ENCODE measurements at regions not wholly inside any gene's neighbourhood (a gene's known extent, or its start where the extent isn't known, plus 50 kb on each side); places are given as distances from the start of the nearest gene placed in this dataset.

GRCh38 chr13:110780422-110780821 is 66.9 kb downstream of the ING1 start:
- Histone ChIP-seq H2AFZ (ENCODE audit: low read depth, low read length) (no peak overlapping the region), H3K36me3 (ENCODE audit: control insufficient read depth, insufficient read depth, low read length) (no peaks in the 10 kb centered on the region), H3K9ac (ENCODE audit: insufficient read depth in 1 of 2, low read depth in 2 of 2, low read length in 2 of 2) (no peak overlapping the region), H3K4me1 (replicated peaks in 1 of 2; ENCODE audit: control insufficient read depth in 2 of 2, insufficient read depth in 2 of 2, low read length in 2 of 2) (no peaks in the 10 kb centered on the region), H3K9me3 (replicated peaks; ENCODE audit: control insufficient read depth, insufficient read depth, low read depth, low read length) (no peaks in the 10 kb centered on the region), H3K79me2 (ENCODE audit: control insufficient read depth, insufficient read depth, low read length) (no peaks in the 10 kb centered on the region), H3K9me1 (ENCODE audit: control insufficient read depth, insufficient read depth, low read length) (no peaks in the 10 kb centered on the region), H3K4me2 (ENCODE audit: insufficient read depth, low read length) (no peak overlapping the region), H3K27me3 (ENCODE audit: control insufficient read depth in 2 of 2, insufficient read depth in 2 of 2, low read length in 2 of 2) (peaks cover 2 to 10% of the 10 kb centered on the region in 2 experiments; a peak in 2 of 5 replicates), H4K20me1 (replicated peaks; ENCODE audit: control insufficient read depth, insufficient read depth, low read length) (no peaks in the 10 kb centered on the region), H3K4me3 (no peak overlapping the region), H3K27ac (ENCODE audit: extremely low read depth, low read depth, low read length) (no peak overlapping the region)
- intact Hi-C loops (cut with micrococcal nuclease) (no loop called here), in situ Hi-C loops (cut with MboI) (no loop called here)
- no TSS peak for BruUV-seq (replicated peaks)
- 19% methylated on average over 2 of the region's 2 CpGs for WGBS (ENCODE audit: insufficient coverage, low coverage, missing lambda C conversion rate)
- ChIA-PET CTCF (ENCODE audit: low intra/inter-chr PET ratio) (no interaction called here), POLR2A (no interaction called here)
- FAIRE-seq, result no peak
- ATAC-seq, result no peak
- no peak for DNase-seq (ENCODE audit: extremely low read depth in 1 of 4, low spot score in 3 of 4)
- no peak for TF ChIP-seq HINFP (tag; conservative IDR thresholded peaks at IDR 0.05; ENCODE audit: low read depth)

- Histone ChIP-seq H3K9me1 (ENCODE audit: control insufficient read depth, insufficient read depth, low read length) (no peaks in the 10 kb centered on the region), H3K9me3 (replicated peaks; ENCODE audit: control insufficient read depth, insufficient read depth, low read depth, low read length) (no peaks in the 10 kb centered on the region), H3K4me2 (ENCODE audit: insufficient read depth, low read length) (no peak overlapping the region), H3K27ac (ENCODE audit: extremely low read depth, low read depth, low read length) (no peak overlapping the region), H3K9ac (ENCODE audit: insufficient read depth in 1 of 2, low read depth in 2 of 2, low read length in 2 of 2) (no peak overlapping the region), H4K20me1 (replicated peaks; ENCODE audit: control insufficient read depth, insufficient read depth, low read length) (no peaks in the 10 kb centered on the region), H2AFZ (ENCODE audit: low read depth, low read length) (no peak overlapping the region), H3K4me3 (no peak overlapping the region), H3K4me1 (replicated peaks in 1 of 2; ENCODE audit: control insufficient read depth in 2 of 2, insufficient read depth in 2 of 2, low read length in 2 of 2) (no peaks in the 10 kb centered on the region), H3K27me3 (ENCODE audit: control insufficient read depth in 2 of 2, insufficient read depth in 2 of 2, low read length in 2 of 2) (peaks cover 0 to 2% of the 10 kb centered on the region in 2 experiments; a peak in 1 of 5 replicates), H3K36me3 (ENCODE audit: control insufficient read depth, insufficient read depth, low read length) (no peaks in the 10 kb centered on the region), H3K79me2 (ENCODE audit: control insufficient read depth, insufficient read depth, low read length) (no peaks in the 10 kb centered on the region)
- TF ChIP-seq ZFP36 (IDR thresholded peaks at IDR 0.05; ENCODE audit: low read depth, low read length, partially characterized antibody) (peak; percentile 42), TFAM (CRISPR knock-in tag; conservative IDR thresholded peaks at IDR 0.05) (no peak)
- no peak for FAIRE-seq
- in situ Hi-C loops (cut with MboI), result no loop called here
- POLR2A ChIA-PET, result interaction anchor here (0.9 kb wide), 1 partner anchor 15 kb away, joined by 5 read pairs; no protein-coding TSS in a partner anchor
- intact Hi-C loops (cut with micrococcal nuclease), result no loop called here
- BruUV-seq (replicated peaks), result no TSS peak
- CTCF ChIA-PET (ENCODE audit: low intra/inter-chr PET ratio), result no interaction called here
- DNase-seq (ENCODE audit: extremely low read depth in 1 of 4, low spot score in 3 of 4), result no peak
- no peak for ATAC-seq
Measured at GRCh38 chr13:110782185-110782584, 68.7 kb downstream of the ING1 start.
